Activated CD4-positive, alpha-beta T cell treated with anti-CD3 and anti-CD28 coated beads, Interleukin-2, amount 50 U/mL, for 1 hour (primary cell): ENCODE measurements at regions not wholly inside any gene's neighbourhood (a gene's known extent, or its start where the extent isn't known, plus 50 kb on each side); places are given as distances from the start of the nearest gene placed in this dataset.

Experiments
- DNase-seq: peaks from one replicate; pipeline ENCODE4 v3.0.0-alpha.2; 2020

DNA sequence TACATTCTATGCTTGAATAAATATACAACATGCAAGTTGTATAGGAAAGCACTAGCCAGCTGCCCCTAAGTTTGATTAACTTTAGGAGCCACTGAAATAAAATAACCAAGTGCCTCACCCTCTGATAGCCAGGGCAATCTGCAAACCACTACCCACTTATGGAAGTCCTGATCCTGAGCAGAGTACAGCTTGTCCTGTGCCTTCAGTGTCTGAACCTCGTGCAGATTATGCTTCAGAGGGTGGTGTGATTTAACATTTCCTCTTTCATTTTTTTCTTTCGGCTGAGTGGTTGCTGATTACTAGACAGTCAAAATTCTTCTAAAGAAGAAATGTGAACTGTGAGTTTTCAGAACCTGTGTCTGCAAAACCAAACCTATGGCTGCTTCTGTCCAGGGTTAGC lies 327.7 kb downstream of the PIK3R1 start:
- no peak for DNase-seq

DNA sequence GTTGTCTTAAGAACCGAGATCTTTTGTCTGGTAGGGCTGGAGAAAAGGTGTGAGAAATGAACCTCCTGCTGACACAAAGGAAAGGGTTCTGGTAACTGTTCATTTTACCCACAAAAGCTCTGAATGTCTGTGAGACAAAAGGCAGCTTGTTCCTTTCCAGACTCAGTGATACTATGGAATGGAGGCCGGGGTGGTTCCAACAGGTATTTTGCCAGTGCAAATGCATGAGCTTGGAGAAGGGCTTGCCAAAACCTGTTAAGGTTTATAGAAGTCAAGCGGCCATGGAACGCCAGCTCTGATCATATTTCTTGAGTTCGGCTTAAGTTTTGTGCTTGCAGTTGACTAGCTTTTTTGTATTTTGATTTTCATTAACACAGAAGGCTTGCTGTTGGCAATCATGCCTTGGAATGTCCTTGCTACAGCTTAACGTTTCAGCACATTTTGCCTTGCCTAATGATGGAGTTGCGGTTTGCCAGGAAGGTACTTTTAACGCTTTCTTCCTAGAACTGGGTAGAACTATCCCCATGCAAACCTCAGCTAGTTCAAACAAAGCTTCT lies 328.6 kb downstream of the PIK3R1 start:
- no peak for DNase-seq

DNA sequence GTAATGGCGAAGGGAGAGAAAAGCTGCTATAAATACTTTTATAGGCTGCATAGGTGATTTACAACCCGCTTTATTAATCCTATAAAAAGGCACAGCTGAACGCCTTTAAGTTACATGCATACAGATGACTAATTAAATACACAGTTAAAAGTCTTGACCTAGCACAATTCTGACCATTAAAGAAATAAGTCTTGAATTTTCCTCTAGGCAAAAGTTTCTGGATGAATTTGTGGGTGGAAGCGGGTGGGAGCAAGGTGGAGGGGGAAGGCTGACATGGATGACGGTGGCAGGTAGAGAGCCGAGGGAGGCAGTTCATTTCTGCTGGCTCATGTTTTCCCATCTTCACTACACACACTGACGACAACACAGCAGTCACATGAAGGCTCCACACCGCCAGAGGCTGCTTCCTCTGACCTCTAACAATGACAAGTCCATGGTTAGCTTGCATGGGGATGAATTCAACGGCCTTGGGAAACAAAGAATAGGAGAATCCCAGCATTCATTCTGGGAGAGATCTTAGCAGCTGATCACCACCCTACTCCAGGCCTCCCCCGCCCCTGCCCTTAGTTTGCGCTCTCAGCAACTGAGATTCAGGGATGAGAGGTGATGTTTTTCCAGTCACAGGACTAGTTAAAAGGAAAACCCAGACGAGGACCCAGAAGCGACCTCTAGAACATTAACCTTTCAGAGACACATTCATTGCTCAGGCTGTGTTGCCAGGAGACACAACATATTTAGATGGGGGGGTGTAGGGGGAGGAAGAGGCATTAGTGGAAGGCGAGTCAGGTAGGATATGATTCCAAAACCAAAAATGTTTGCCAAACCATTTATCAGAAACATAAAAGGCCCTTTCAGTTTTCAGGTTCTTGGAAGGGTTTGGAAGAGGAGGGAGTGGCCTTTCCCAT lies 329.3 kb downstream of the PIK3R1 start:
- DNase-seq: no peak

DNA sequence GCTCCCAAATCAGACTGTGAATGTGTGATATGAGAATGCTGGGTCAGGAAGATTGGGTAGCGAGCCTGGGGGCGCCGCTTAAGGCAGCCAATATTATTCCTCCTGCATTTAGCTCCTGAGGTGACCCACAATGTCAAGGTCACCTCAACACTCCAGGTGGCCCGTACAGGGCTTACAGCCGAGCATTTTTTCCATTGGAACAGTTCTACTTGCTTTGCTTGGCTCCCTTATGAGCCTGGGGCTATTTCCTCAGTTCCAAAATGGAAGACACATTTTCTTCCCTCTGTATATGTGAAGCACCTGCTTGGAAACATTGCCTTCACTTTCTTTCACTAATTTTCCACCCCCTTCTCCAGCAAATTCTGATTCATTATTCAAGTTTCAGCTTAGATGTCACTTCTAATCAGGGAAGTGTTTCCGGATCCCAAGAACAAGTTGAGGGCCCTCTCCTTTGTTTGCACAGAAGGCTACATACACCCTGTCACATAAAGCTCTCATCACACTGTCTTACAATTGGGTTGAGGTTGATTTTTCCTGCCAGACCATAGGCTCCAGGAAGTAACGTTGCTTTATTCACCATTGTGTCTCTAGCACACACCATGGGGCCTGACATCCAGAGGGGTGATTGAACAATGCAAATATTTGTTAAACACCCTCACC lies 330.2 kb downstream of the PIK3R1 start:
- no peak for DNase-seq

DNA sequence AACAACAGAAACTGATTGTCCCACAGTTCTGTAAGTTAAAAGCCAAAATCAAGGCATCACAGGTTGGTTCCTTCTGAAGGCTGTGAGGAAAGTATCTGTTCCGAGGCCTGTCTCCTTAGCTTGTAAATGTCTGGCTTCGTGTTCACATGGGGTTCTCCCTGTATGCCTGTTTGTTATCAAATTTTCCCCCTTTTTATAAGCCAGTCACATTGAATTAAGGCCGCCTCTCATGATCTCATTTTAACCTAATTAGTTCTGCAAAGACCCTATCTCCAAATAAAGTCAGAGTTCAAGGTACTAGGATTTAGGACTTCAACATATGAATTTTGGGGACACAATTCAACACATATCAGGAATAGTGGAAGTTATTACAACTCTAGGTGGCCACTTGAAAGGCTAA lies 331.5 kb downstream of the PIK3R1 start:
- no peak for DNase-seq

DNA sequence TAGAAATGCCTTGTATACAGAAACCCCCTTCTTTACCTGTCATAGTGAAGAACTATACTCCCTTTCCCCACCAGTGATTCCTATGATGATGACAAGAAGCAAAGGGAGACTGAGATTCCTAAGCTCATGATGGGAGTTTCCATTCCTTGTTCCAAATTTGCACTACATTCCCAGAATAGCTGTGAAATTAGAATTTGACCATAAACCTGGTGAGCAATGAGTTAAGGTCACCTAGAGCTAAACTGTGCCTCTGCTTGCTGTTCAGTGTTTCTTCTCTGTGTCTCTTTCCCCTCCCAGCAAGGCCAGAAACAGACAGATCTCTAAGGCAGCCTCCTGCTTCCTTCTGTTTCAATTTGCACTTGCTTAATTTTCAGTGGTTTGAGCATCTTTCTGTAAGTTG lies 332.1 kb downstream of the PIK3R1 start:
- DNase-seq: no peak

DNA sequence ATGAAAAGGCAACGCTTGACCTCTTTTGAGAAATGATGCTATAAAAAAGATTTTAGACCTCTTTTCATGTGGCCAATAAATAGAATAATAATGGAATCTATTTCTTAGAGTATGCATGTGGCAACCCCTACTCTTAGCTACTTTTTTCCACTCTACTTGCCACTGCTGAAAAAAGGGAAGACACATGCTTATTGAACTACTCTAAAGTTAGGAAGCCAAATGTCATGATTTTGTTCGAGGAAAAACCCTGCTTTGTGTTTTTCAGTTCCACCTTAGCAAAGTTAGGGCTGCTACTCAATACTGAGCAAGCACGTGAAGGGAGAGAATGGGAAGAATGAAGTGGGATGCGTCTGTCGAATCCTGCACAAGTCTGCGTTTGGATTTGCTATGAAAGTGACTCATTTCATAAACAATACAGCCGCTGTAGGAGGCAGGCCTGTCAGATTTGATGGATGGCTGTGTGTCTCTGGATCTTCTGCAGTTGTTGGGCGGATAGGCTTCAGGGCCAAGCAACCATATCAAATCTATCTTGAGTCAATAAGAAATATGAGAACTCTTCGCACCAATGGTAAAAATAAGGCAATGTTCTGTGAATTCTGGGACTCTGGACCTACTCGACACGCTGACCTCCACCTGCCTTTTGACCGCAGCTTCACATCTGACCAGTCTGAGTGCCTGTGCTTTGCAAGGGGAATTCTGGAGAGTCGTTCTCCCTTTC lies 333.6 kb downstream of the PIK3R1 start:
- DNase-seq: no peak

DNA sequence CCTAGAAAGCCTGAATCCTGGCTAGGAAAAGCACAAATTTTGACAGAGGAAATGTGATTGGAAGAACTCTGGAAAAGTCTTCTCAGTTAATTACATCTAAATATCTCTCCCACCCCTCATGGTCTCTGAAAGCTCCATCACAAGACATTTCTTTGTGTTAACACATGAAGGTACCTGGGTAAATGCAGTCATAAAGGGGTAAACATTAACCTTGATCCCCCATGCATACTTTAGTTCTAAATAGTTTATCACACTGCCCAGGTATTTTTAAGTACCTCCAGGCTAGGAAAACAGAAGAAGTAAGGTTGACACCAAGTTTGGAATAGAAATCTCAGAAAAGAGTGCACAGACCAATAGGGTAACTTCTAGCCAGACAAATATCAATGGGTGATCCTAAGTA lies 334.5 kb downstream of the PIK3R1 start:
- no peak for DNase-seq

DNA sequence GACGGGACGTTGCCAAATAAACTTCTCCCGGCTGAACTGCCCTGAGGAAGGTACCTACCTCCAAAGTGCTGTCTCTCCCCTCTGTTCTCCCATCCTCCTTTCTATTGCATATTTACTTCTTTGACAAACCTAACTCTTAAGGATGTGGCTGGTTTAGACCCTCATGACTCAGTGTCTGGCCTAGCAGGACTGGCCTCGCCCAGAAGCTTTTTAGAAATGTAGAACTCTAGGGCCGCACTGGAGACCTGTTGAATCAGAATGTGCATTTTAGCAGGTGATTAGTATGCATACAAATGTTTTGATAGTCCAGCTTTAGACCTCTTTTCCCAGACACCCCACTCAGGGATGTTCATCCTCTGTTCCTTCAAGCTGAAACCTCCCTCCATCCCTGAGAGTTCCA lies 335.9 kb downstream of the PIK3R1 start:
- no peak for DNase-seq

DNA sequence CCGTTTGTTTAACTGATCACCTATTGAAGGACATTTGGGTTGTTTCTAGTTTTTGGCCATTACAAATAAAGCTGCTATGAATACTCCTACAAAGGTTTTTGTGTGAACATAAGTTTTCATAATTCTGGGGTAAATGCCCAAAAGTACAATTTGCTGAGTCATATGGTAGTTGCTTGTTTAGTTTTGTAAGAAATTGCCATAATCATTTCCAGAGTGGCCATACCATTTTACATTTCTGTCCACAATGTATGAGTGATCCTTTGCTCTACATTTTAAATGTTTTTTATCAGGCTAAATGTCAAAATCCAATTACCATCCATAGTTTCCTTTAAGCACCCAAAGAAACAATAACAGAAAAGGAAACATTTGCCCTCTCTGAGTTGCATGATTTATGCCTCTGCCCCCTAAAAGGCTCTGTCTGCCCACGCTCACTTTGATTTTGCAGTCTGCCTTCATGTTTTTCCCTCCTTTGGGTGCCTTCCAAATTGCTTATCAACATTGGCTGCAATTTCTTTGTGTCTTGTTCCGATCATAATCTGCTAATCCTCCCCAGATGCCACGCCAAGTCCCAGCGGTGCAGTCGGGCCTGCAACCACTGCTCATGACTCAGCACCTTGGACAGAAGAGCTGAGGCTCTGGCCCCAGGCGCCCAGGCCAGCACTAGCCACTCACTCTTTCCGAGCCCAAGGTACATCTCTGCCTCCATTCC lies 339.2 kb downstream of the PIK3R1 start:
- DNase-seq: no peak

DNA sequence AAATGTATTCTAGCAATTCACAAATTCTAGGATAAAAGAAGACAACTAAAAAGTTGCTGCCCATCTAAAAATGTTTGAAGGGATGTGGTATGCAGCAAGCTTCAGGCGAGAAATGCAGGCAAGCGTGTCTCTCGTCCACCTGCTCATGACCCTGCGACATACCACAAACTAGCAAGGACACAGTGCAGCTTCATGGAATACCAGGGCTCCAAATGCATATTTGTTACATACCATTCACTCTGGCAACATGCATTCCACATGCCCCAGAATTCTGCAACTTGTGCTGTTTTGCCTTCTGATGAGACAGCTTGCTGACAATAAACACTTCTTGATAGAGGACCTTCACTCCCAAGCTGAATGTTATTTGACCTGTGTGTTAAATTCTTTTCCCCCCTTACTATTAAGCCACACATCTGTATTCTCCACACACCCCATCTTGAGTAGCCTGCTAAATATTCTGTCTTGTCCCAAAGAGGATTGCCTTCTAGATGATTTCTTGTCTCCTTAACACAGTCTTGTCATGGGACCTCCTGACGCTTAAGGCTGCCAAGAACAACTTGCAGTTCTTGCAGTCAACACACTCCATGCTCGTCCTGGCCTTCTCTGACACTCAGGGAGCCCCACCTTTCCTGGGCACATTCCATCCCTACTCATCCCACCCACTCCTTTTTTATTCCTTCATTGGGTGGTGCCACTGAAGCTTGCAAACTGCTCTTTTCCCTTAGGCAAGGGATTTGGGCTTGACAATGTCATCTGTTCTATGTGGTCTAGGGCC lies 340.5 kb downstream of the PIK3R1 start:
- no peak for DNase-seq

DNA sequence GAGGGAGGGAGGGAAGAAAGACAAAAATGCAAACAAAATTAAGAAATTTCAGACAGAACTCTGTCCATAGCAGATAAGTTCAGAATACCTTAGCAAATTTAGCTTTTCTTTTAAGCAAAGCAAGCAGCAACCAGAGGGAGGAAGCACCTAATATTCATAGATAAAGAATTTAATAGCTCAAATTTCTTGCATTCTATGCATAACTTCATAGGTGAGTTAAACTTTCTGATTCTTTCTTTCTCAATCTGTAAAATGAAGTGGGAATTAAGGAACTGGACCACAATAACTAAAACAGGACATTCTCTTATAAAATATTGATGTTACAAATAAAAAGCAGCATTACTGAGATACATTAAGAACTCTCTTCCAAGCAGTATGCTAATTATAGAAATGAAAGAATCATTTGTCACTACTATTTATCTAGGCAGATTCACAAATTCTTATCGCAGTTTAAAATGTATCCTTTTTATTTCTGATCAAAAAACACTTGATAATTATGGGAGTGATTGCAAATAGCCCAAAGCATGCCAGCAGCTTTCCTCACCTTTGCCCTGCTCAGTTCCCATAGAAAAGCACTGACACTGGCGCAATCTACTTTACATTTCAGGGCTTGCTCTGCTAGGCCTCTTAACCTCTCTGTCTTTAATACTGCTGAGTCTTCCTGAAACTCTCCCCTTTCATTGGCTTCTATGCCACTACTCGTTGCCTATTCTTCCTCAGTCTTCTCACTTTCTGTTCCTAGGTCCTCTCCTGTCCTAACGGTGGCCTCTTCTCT lies 341.8 kb downstream of the PIK3R1 start:
- DNase-seq: no peak

DNA sequence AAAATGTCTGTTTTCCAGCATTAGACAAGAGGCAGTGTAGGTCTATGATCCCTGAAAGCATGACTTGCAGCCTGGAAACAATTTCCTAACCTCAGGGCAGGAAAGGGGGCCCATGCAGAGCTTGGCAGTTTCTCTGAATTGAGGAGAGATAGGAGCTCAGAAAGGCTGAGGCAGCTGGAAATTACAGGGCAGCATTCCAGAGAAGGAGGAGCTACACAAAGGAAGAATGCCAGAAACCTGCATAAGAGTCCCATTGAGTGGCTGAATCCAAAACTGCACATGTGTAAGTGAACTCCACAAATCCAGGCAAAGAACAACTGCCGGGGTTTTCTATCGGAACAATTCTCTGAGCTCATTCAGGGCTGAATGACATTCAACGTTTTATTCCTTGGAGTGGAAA lies 346.8 kb downstream of the PIK3R1 start:
- no peak for DNase-seq

DNA sequence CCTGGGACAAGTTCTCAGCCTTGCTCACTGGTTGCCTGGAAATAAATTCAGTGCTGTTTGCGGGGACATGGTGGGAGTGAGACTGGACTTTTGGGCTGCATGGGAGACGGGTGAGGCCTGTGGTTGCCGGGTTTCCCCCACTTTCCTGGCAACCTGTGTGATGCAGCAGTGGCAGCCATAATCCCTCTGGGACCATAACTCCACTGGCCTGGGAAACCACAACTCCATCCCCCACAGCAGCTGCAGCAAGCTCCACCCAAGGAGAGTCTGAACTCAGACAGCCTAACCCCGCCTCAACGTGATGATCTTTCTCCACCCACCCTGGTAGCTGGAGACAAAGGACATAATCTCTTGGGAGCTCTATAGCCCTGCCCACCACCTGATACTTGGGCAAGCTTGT lies 349.9 kb downstream of the PIK3R1 start:
- no peak for DNase-seq

DNA sequence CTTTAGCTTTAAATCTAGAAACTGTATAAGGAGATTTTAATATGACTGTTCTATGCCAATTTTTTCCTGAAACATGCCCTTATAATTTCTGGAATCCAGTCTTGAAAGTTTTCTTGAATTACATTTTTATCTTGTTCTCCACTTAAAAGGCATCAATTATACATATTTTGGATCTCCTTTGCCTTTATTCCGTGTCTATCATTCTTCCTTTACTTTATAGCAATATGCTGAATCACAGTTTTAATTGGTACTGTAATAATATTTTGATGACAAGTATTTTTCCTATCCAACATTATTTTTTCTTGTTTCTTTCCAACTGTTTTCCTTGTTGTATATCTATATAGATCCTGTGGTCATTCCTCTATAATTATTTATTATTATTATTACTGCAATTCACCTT lies 361.2 kb downstream of the PIK3R1 start:
- no peak for DNase-seq

DNA sequence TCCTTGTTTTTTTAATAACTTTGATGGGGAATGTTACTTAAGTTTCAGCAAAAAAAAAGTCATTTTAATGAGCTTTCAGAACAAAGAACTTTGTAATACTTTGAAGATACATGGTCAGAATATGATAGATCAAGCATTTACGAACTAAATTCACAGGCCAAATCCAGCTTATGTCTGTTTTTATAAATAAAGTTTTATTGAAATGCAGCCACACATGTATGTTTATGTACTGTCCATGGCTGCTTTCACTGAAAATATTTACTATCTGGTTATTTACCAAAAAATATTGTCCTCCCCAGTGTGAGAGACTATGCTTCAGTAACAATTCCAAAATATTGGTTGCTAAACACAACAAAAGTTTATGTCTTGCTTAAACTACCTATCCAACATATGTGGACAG lies 366.7 kb downstream of the PIK3R1 start:
- DNase-seq: no peak

DNA sequence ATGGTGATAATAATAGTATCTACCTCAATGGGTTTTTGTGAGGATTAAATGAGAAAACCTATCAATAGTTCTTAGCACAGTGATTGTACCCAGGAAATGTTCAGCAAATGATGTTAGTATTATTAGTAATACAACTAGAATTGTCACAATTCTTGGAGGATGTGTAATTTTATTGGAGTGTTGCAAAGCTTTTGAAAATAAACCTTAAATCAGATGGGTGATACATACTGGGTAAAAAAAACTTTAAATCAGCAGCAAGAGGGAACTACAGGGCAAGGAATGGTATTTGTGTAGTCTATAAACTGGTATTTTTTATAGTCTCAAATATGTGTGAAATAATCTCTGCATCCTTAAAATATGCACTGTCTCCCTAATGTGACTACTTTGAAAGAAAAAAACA lies 371.6 kb downstream of the PIK3R1 start:
- no peak for DNase-seq

DNA sequence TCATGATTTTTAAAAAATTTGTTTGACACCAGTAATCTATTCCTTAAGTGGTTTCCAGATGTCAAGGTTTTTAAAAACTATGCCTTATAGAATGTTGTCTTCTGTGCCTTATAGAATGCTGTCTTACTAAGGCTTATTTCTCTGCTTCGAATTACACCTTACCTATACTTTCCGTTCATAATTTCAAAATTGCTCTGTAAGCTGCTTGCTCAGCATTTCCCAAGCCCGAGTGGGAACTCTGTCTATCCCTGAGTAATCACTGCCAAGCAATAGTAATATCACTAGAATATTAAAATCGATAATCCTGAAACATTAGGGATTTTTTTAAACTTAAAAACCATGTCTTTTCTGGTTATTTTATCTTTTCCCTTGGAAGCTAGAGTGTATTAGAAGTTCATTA lies 376.3 kb downstream of the PIK3R1 start:
- no peak for DNase-seq

DNA sequence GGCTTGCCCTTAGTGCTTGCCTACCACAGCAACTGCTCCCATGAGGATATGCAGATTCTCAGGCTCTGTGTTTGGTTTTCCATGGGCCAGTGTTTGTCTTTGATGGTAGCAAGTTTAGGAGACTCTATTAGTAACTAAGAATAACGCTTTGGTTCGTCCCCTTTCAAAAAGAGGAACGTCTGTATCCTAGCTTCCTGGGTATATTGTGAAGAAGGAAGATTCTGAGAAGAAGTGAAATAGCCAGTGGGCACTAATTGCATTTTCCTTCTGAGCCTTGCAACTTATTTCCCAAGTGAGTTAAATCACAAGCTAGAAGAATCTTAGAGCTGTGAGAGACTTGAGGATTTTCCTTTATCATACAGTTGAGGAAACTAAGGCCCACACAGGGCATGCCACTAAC lies 376.8 kb downstream of the PIK3R1 start:
- no peak for DNase-seq

DNA sequence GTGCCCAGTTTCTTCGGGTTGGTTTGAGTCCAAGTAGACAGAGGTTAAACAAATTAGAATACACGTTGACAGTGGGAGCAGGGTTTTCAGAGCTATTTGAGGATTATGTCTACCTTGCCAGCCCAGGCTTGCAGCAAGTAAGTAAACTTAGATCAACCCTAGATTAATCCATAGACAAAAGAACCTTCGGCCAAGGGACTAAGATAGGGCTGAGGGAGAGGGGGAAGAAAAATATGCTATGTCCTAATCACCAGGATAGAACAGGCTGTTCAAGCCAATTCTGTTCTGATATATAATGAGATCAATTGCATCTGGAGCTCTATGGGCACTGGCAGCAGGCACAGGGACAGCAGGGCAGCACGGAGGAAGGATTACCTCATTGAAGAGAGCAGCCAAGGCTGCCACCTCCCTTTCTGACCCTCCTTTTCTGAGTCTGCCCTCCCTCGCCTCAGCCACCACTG lies 377.7 kb downstream of the PIK3R1 start:
- no peak for DNase-seq

DNA sequence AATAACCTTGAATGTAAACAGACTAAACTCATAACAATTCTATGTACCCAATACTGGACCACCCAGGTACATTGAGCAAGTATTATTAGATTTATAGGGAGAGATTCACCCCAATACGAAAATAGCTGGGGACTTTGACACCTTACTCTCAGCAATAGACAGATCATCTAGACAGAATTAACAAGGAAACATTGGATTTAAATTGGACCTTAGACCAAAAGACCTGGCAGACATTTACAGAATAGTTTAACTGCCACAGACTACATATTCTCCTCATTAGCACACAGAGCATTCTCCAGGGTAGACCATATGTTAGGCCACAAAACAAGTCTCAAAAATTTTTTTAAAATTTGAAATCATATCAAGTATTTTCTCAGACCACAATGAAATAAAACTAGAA lies 397.4 kb downstream of the PIK3R1 start:
- no peak for DNase-seq
